ENCODE measurements at regions not wholly inside any gene's neighbourhood (a gene's known extent, or its start where the extent isn't known, plus 50 kb on each side); places are given as distances from the start of the nearest gene placed in this dataset.

- DNase-seq (ENCODE audit: low read depth, low spot score): peak; percentile 25
Measured at GRCh38 chr4:18404642-18405041, 383.1 kb upstream of the LCORL start.

GRCh38 chr4:18403327-18403726 lies 381.8 kb upstream of the LCORL start:
- no peak for DNase-seq (ENCODE audit: low read depth, low spot score)

GRCh38 chr4:18401868-18402267 lies 380.3 kb upstream of the LCORL start:
- DNase-seq (ENCODE audit: low read depth, low spot score): no peak

GRCh38 chr4:18401425-18401824 lies 379.9 kb upstream of the LCORL start:
- no peak for DNase-seq (ENCODE audit: low read depth, low spot score)

GRCh38 chr4:18398661-18399060 lies 377.1 kb upstream of the LCORL start:
- peak; percentile 11 for DNase-seq (ENCODE audit: low read depth, low spot score)

GRCh38 chr4:18397681-18398390 lies 376.3 kb upstream of the LCORL start:
- no peak for DNase-seq (ENCODE audit: low read depth, low spot score)

GRCh38 chr4:18394656-18395055 lies 373.1 kb upstream of the LCORL start:
- no peak for DNase-seq (ENCODE audit: low read depth, low spot score)

GRCh38 chr4:18391354-18391728 lies 369.8 kb upstream of the LCORL start:
- no peak for DNase-seq (ENCODE audit: low read depth, low spot score)

- DNase-seq (ENCODE audit: low read depth, low spot score): peak; percentile 87
Measured at GRCh38 chr4:18390655-18391353, 369.2 kb upstream of the LCORL start.

- no peak for DNase-seq (ENCODE audit: low read depth, low spot score)
Measured at GRCh38 chr4:18389115-18389514, 367.6 kb upstream of the LCORL start.

GRCh38 chr4:18388039-18388438 lies 366.5 kb upstream of the LCORL start:
- peak; percentile 79 for DNase-seq (ENCODE audit: low read depth, low spot score)

- DNase-seq (ENCODE audit: low read depth, low spot score): no peak
Measured at GRCh38 chr4:18381186-18381585, 359.6 kb upstream of the LCORL start.

- DNase-seq (ENCODE audit: low read depth, low spot score): no peak
Measured at GRCh38 chr4:18369561-18369960, 348.0 kb upstream of the LCORL start.

- DNase-seq (ENCODE audit: low read depth, low spot score): peak; percentile 34
Measured at GRCh38 chr4:18366892-18367291, 345.3 kb upstream of the LCORL start.

- DNase-seq (ENCODE audit: low read depth, low spot score): no peak
Measured at GRCh38 chr4:18366136-18366535, 344.6 kb upstream of the LCORL start.

- DNase-seq (ENCODE audit: low read depth, low spot score): no peak
Measured at GRCh38 chr4:18343581-18343980, 322.0 kb upstream of the LCORL start.

- no peak for DNase-seq (ENCODE audit: low read depth, low spot score)
Measured at GRCh38 chr4:18342847-18343246, 321.3 kb upstream of the LCORL start.

- DNase-seq (ENCODE audit: low read depth, low spot score): no peak
Measured at GRCh38 chr4:18321956-18322530, 300.5 kb upstream of the LCORL start.

- no peak for DNase-seq (ENCODE audit: low read depth, low spot score)
Measured at GRCh38 chr4:18319431-18319830, 297.9 kb upstream of the LCORL start.

GRCh38 chr4:18318682-18319388 lies 297.3 kb upstream of the LCORL start:
- peak; percentile 21 for DNase-seq (ENCODE audit: low read depth, low spot score)

- DNase-seq (ENCODE audit: low read depth, low spot score): no peak
Measured at GRCh38 chr4:18314731-18315130, 293.2 kb upstream of the LCORL start.

GRCh38 chr4:18297684-18298083 lies 276.1 kb upstream of the LCORL start:
- DNase-seq (ENCODE audit: low read depth, low spot score): no peak

All from astrocyte of the hippocampus (primary cell).